Progenitor cell of endocrine pancreas (in vitro differentiated cells): ENCODE measurements at regions not wholly inside any gene's neighbourhood (a gene's known extent, or its start where the extent isn't known, plus 50 kb on each side); places are given as distances from the start of the nearest gene placed in this dataset.
"Not testable (repeated sequence)": the region's sequence is repeated elsewhere in the genome, so short reads cannot be mapped to it uniquely, and the experiment has no call there.

ENCODE experiments used
- DNase-seq: peaks from one replicate; pipeline ENCODE4 v3.0.0; 2021; ENCODE audit warnings: low spot score; ENCODE audit not compliant: unreplicated experiment
- H3K27ac Mint-ChIP-seq: 2 replicates; pipeline ENCODE4 v1.8.0; 2021; ENCODE audit warnings: mild to moderate bottlenecking, moderate library complexity, mixed read lengths
- H3K27me3 Mint-ChIP-seq: 2 replicates; pipeline ENCODE4 v1.8.0; 2021; ENCODE audit warnings: mixed read lengths
- H3K36me3 Mint-ChIP-seq: 2 replicates; pipeline ENCODE4 v1.8.0; 2022; ENCODE audit warnings: mixed read lengths; ENCODE audit not compliant: insufficient read depth
- H3K4me1 Mint-ChIP-seq: 2 replicates; pipeline ENCODE4 v1.8.0; 2021; ENCODE audit warnings: low read depth, mixed read lengths
- H3K4me3 Mint-ChIP-seq: 2 replicates; pipeline ENCODE4 v1.8.0; 2021; ENCODE audit warnings: low read depth, mild to moderate bottlenecking, moderate library complexity, mixed read lengths
- H3K9me3 Mint-ChIP-seq: 2 replicates; pipeline ENCODE4 v1.8.0; 2021; ENCODE audit warnings: low read depth, mixed read lengths
- TF ChIP-seq, protein P1 (sequence below): fragments of 200-600 bp; sonication (generic); IDR thresholded peaks from one replicate; pipeline ENCODE4 v1.5.0; 2021; ENCODE audit warnings: antibody characterized with exemption, mild to moderate bottlenecking; ENCODE audit not compliant: unreplicated experiment

DNA sequence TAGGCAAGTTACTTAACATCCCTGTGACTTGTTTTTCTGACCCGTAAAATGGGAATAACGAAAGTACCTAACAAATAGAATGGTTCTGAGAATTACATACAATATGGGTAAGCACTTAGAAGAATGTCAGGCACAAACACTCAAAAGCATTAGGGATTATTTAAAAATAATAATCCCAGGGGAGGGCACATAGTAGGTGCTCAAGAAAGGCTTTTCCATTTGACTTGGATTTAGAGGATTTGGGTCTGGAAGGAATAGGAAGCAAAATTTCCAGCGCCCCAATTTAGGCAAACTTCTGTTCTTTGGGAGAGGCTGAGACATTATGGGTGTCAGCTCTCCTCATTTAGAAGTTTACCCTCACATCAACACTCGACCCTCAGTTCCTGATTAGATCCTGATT lies 115.5 kb downstream of the SYF2 start:
- Mint-ChIP-seq H3K4me1 (peaks cover 6% of the 10 kb centered on the region), H3K27ac (no peak overlapping the region), H3K36me3 (no peaks in the 10 kb centered on the region), H3K4me3 (no peak overlapping the region), H3K27me3 (peaks cover 11% of the 10 kb centered on the region), H3K9me3 (peaks cover 3% of the 10 kb centered on the region)
- TF ChIP-seq, protein P1, sequence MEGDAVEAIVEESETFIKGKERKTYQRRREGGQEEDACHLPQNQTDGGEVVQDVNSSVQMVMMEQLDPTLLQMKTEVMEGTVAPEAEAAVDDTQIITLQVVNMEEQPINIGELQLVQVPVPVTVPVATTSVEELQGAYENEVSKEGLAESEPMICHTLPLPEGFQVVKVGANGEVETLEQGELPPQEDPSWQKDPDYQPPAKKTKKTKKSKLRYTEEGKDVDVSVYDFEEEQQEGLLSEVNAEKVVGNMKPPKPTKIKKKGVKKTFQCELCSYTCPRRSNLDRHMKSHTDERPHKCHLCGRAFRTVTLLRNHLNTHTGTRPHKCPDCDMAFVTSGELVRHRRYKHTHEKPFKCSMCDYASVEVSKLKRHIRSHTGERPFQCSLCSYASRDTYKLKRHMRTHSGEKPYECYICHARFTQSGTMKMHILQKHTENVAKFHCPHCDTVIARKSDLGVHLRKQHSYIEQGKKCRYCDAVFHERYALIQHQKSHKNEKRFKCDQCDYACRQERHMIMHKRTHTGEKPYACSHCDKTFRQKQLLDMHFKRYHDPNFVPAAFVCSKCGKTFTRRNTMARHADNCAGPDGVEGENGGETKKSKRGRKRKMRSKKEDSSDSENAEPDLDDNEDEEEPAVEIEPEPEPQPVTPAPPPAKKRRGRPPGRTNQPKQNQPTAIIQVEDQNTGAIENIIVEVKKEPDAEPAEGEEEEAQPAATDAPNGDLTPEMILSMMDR: no peak
- DNase-seq: no peak

DNA sequence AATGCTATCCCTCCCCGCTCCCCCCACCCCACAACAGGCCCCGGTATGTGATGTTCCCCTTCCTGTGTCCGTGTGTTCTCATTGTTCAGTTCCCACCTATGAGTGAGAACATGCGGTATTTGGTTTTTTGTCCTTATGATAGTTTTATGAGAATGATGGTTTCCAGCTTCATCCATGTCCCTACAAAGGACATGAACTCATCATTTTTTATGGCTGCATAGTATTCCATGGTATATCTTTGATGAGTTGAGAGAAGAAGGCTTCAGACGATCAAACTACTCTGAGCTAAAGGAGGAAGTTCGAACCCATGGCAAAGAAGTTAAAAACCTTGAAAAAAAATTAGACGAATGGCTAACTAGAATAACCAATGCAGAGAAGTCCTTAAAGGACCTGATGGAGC lies 116.2 kb downstream of the SYF2 start:
- not testable (repeated sequence) for H3K9me3 Mint-ChIP-seq, H3K4me1 Mint-ChIP-seq, H3K27ac Mint-ChIP-seq, H3K4me3 Mint-ChIP-seq, H3K36me3 Mint-ChIP-seq, DNase-seq
- peaks cover 11% of the 10 kb centered on the region for H3K27me3 Mint-ChIP-seq

DNA sequence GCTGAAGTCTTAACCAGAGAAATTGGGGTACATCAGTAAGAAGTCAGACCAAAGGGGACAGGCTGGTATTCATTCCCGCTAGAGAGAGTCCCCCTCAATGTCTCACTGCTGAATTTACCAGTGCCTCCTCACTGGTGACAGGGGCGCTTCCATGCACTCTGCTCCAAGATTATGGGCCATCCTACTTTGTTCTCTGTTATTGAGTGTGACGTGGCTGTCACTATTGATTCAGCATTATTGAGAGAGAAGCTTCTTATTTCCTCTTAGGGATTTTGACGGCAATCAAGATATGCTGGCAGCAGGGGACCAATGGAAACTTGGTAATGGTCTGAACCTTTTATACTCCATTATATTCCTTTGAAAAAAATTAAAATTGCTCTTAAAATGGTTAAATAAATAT lies 118.6 kb downstream of the SYF2 start:
- Mint-ChIP-seq H3K36me3 (peaks cover 3% of the 10 kb centered on the region), H3K4me1 (no peaks in the 10 kb centered on the region), H3K4me3 (no peak overlapping the region), H3K27me3 (peaks cover 11% of the 10 kb centered on the region), H3K9me3 (peaks cover 7% of the 10 kb centered on the region), H3K27ac (no peak overlapping the region)
- TF ChIP-seq, protein P1: no peak
- no peak for DNase-seq

DNA sequence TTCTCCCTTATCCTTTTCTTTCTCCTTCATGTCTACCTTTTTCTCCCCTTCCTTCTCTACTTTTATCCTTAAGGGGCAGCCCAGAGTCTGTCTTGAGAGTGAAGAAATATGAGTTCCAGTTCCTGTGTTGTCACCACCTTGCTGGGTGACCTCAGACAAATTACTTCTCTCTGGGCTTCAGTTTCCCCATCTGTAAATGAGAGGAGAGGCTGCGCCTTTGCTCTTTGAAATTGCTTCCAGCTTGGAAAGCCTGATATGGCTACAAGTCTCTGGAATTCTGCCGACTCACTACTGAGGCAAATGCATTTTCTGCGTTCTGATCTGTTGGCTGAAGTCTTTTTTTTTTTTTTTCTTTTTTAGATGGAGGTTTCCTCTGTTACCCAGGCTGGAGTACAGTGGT lies 119.2 kb downstream of the SYF2 start:
- DNase-seq: no peak
- Mint-ChIP-seq H3K4me3 (no peak overlapping the region), H3K9me3 (peaks cover 7% of the 10 kb centered on the region), H3K4me1 (no peaks in the 10 kb centered on the region), H3K36me3 (peaks cover 3% of the 10 kb centered on the region), H3K27me3 (peaks cover 8% of the 10 kb centered on the region), H3K27ac (no peak overlapping the region)
- TF ChIP-seq, protein P1: no peak

DNA sequence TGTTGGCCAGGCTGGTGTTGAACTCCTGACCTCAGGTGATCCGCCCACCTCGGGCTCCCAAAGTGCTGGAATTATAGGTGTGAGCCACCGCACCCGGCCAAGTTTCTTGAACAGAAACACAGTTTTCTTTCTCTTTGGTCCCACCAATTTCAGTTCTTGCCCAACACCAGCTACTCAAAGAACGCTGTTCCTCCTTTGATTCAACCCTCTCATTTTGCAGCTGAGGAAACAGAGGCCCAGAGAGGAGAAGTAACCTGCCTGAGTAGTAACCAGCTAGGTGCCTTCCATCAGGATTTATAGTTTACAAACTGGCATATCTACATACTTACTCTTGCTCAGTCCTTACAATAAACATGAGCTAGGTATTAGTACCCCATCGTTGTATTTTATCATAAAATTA lies 119.9 kb downstream of the SYF2 start:
- H3K27ac Mint-ChIP-seq: no peak overlapping the region
- H3K9me3 Mint-ChIP-seq: peaks cover 7% of the 10 kb centered on the region
- no peaks in the 10 kb centered on the region for H3K4me1 Mint-ChIP-seq
- TF ChIP-seq, protein P1: no peak
- H3K36me3 Mint-ChIP-seq: peaks cover 3% of the 10 kb centered on the region
- H3K27me3 Mint-ChIP-seq: peaks cover 8% of the 10 kb centered on the region
- no peak overlapping the region for H3K4me3 Mint-ChIP-seq
- no peak for DNase-seq

DNA sequence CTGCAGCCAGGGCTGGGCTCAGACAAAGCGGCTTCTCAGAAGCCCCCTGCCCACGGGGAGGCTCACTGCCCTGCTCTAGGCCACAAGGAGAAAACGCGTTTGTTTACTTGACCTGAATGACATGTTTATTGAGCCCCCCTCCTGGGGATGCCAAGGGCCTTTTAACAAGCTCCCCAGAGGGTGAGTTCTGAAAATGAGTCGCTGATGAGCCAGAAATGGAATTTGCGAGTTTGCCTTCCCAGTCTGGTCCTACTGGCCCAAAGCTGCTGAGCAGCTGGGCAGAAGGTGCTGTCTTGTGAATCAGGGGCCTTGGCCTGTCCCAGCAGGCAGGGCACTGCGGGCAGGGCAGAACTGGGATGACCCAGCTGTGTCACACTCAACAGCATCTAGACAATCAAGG lies 120.6 kb downstream of the SYF2 start:
- Mint-ChIP-seq H3K9me3 (peaks cover 5% of the 10 kb centered on the region), H3K36me3 (peaks cover 3% of the 10 kb centered on the region), H3K4me1 (peaks cover 1% of the 10 kb centered on the region), H3K27ac (no peak overlapping the region), H3K4me3 (no peak overlapping the region), H3K27me3 (peaks cover 8% of the 10 kb centered on the region)
- no peak for DNase-seq
- TF ChIP-seq, protein P1: no peak
